ENCODE measurements at regions not wholly inside any gene's neighbourhood (a gene's known extent, or its start where the extent isn't known, plus 50 kb on each side); places are given as distances from the start of the nearest gene placed in this dataset.

- H3K36me3 ChIP-seq: no peaks in the 10 kb centered on the region
- H3K4me1 ChIP-seq: no peaks in the 10 kb centered on the region
- no peak for TF ChIP-seq CTCF (IDR thresholded peaks at IDR 0.05)
- no peak for TF ChIP-seq POLR2A (IDR thresholded peaks at IDR 0.05)
- H3K9me3 ChIP-seq: no peaks in the 10 kb centered on the region
- H3K27me3 ChIP-seq: no peaks in the 10 kb centered on the region
- DNase-seq: no peak
- no peak overlapping the region for H3K27ac ChIP-seq
- 87 to 88% methylated on average over 5 of the region's 5 CpGs for WGBS, 2 donors
- intact Hi-C loops (cut with DNase I): no loop called here
- no peak overlapping the region for H3K4me3 ChIP-seq
Measured at GRCh38 chr11:25859776-25860175, 472.2 kb upstream of the ANO3 start.

GRCh38 chr11:25860677-25861450 lies 471.1 kb upstream of the ANO3 start:
- H3K4me3 ChIP-seq: no peak overlapping the region
- no peaks in the 10 kb centered on the region for H3K36me3 ChIP-seq
- no peak overlapping the region for H3K27ac ChIP-seq
- no peaks in the 10 kb centered on the region for H3K9me3 ChIP-seq
- H3K4me1 ChIP-seq: no peaks in the 10 kb centered on the region
- TF ChIP-seq POLR2A (IDR thresholded peaks at IDR 0.05) (no peak), CTCF (IDR thresholded peaks at IDR 0.05) (no peak)
- no peaks in the 10 kb centered on the region for H3K27me3 ChIP-seq
- WGBS, 2 donors: 60 to 69% methylated on average over 2 of the region's 2 CpGs
- intact Hi-C loops (cut with DNase I): no loop called here
- DNase-seq: no peak

- Histone ChIP-seq H3K27ac (no peak overlapping the region), H3K4me1 (no peaks in the 10 kb centered on the region), H3K4me3 (no peak overlapping the region), H3K36me3 (no peaks in the 10 kb centered on the region), H3K9me3 (no peaks in the 10 kb centered on the region), H3K27me3 (no peaks in the 10 kb centered on the region)
- intact Hi-C loops (cut with DNase I): no loop called here
- TF ChIP-seq POLR2A (IDR thresholded peaks at IDR 0.05) (no peak), CTCF (IDR thresholded peaks at IDR 0.05) (no peak)
- 86 to 91% methylated on average over 1 of the region's 1 CpG for WGBS, 2 donors
- no peak for DNase-seq
Measured at GRCh38 chr11:25862159-25862558, 469.8 kb upstream of the ANO3 start.

- 63 to 75% methylated on average over 3 of the region's 3 CpGs for WGBS, 2 donors
Measured at GRCh38 chr11:25863986-25864385, 467.9 kb upstream of the ANO3 start.

More at GRCh38 chr11:25863986-25864385, 467.9 kb upstream of the ANO3 start:
- no peaks in the 10 kb centered on the region for H3K4me1 ChIP-seq
- H3K36me3 ChIP-seq: no peaks in the 10 kb centered on the region
- no peak for TF ChIP-seq POLR2A (IDR thresholded peaks at IDR 0.05)
- TF ChIP-seq CTCF (IDR thresholded peaks at IDR 0.05): no peak
- H3K4me3 ChIP-seq: no peak overlapping the region
- no peak for DNase-seq
- H3K9me3 ChIP-seq: no peaks in the 10 kb centered on the region
- H3K27ac ChIP-seq: no peak overlapping the region
- intact Hi-C loops (cut with DNase I): no loop called here
- no peaks in the 10 kb centered on the region for H3K27me3 ChIP-seq
